ENCODE measurements at regions not wholly inside any gene's neighbourhood (a gene's known extent, or its start where the extent isn't known, plus 50 kb on each side); places are given as distances from the start of the nearest gene placed in this dataset.

GRCh38 chr11:106399076-106399511 lies 321.6 kb downstream of the AASDHPPT start:
- no peak overlapping the region for H3K4me3 ChIP-seq
- no peak overlapping the region for H3K27ac ChIP-seq
- WGBS: 36% methylated on average over 3 of the region's 3 CpGs
- H3K36me3 ChIP-seq: no peaks in the 10 kb centered on the region
- H3K9me3 ChIP-seq: no peaks in the 10 kb centered on the region
- no peak for DNase-seq (ENCODE audit: low spot score)
- intact Hi-C loops (cut with DNase I): no loop called here
- H3K4me1 ChIP-seq (replicated peaks): no peaks in the 10 kb centered on the region
- TF ChIP-seq CTCF (IDR thresholded peaks at IDR 0.05) (no peak), POLR2AphosphoS5 (IDR thresholded peaks at IDR 0.05) (no peak), POLR2A (IDR thresholded peaks at IDR 0.05) (no peak)
- no peaks in the 10 kb centered on the region for H3K27me3 ChIP-seq (replicated peaks; ENCODE audit: insufficient read depth)

- Histone ChIP-seq H3K27ac (no peak overlapping the region), H3K27me3 (replicated peaks; ENCODE audit: insufficient read depth) (no peaks in the 10 kb centered on the region), H3K36me3 (no peaks in the 10 kb centered on the region), H3K4me3 (no peak overlapping the region), H3K4me1 (replicated peaks) (no peaks in the 10 kb centered on the region), H3K9me3 (no peaks in the 10 kb centered on the region)
- 87% methylated on average over 4 of the region's 4 CpGs for WGBS
- intact Hi-C loops (cut with DNase I): no loop called here
- no peak for DNase-seq (ENCODE audit: low spot score)
- TF ChIP-seq POLR2A (IDR thresholded peaks at IDR 0.05) (no peak), POLR2AphosphoS5 (IDR thresholded peaks at IDR 0.05) (no peak), CTCF (IDR thresholded peaks at IDR 0.05) (no peak)
Measured at GRCh38 chr11:106399624-106400023, 322.2 kb downstream of the AASDHPPT start.

- Histone ChIP-seq H3K4me1 (replicated peaks) (no peaks in the 10 kb centered on the region), H3K27me3 (replicated peaks; ENCODE audit: insufficient read depth) (no peaks in the 10 kb centered on the region), H3K36me3 (no peaks in the 10 kb centered on the region), H3K4me3 (no peak overlapping the region), H3K27ac (no peak overlapping the region), H3K9me3 (no peaks in the 10 kb centered on the region)
- no peak for TF ChIP-seq POLR2AphosphoS5 (IDR thresholded peaks at IDR 0.05)
- no peak for TF ChIP-seq CTCF (IDR thresholded peaks at IDR 0.05)
- no peak for TF ChIP-seq POLR2A (IDR thresholded peaks at IDR 0.05)
- 92% methylated on average over 5 of the region's 5 CpGs for WGBS
- no peak for DNase-seq (ENCODE audit: low spot score)
- intact Hi-C loops (cut with DNase I): no loop called here
Measured at GRCh38 chr11:106400949-106401570, 323.6 kb downstream of the AASDHPPT start.

- H3K27ac ChIP-seq: no peak overlapping the region
- no peak for DNase-seq (ENCODE audit: low spot score)
- intact Hi-C loops (cut with DNase I): no loop called here
- H3K27me3 ChIP-seq (replicated peaks; ENCODE audit: insufficient read depth): no peaks in the 10 kb centered on the region
- H3K9me3 ChIP-seq: no peaks in the 10 kb centered on the region
- TF ChIP-seq CTCF (IDR thresholded peaks at IDR 0.05) (no peak), POLR2A (IDR thresholded peaks at IDR 0.05) (no peak), POLR2AphosphoS5 (IDR thresholded peaks at IDR 0.05) (no peak)
- no peak overlapping the region for H3K4me3 ChIP-seq
- WGBS: 88% methylated on average over 9 of the region's 9 CpGs
- H3K36me3 ChIP-seq: no peaks in the 10 kb centered on the region
- H3K4me1 ChIP-seq (replicated peaks): no peaks in the 10 kb centered on the region
Measured at GRCh38 chr11:106403751-106404150, 326.3 kb downstream of the AASDHPPT start.

- no peak for TF ChIP-seq POLR2A (IDR thresholded peaks at IDR 0.05)
- TF ChIP-seq CTCF (IDR thresholded peaks at IDR 0.05): no peak
- TF ChIP-seq POLR2AphosphoS5 (IDR thresholded peaks at IDR 0.05): no peak
Measured at GRCh38 chr11:106409222-106409621, 331.8 kb downstream of the AASDHPPT start.

More at GRCh38 chr11:106409222-106409621, 331.8 kb downstream of the AASDHPPT start:
- H3K36me3 ChIP-seq: no peaks in the 10 kb centered on the region
- H3K4me3 ChIP-seq: no peak overlapping the region
- no peak overlapping the region for H3K27ac ChIP-seq
- H3K4me1 ChIP-seq (replicated peaks): no peaks in the 10 kb centered on the region
- intact Hi-C loops (cut with DNase I): no loop called here
- no peaks in the 10 kb centered on the region for H3K9me3 ChIP-seq
- H3K27me3 ChIP-seq (replicated peaks; ENCODE audit: insufficient read depth): no peaks in the 10 kb centered on the region
- no peak for DNase-seq (ENCODE audit: low spot score)

All from prostate gland (tissue), 2 donors.